ENCODE measurements at regions not wholly inside any gene's neighbourhood (a gene's known extent, or its start where the extent isn't known, plus 50 kb on each side); places are given as distances from the start of the nearest gene placed in this dataset.

DNA sequence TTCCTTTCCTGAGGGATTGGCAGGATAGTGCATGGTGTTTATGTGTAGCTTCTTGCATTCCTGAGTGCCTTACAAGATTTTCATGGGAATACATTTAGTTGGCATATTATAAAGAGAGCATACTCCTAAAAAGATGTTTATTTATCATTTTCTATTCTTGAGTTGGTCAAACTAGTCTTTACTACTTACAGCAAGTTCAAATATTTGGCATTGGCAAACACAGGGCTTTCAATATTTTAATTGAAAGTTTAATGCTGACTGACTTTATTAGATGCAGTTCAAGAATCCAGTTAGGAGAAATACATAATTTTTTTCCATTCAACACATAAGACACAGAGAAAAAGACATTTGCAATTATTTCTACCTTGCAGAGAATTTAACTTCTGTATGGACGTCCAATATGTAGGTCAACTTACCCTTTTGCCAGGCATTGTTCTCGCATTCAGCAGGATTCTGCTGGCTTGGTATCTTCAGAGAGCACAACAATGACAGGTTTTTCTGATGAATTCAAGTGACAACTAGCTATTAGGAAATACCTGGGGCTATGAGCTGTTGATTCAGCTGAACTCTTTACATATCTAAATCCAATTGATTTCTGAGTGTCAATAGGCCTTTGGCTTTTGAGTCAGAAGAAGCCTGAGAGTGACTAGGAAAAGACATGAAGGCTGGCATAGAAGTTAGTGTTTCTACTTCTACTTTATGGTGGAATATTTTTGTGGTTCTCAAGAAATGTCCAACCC lies 129.6 kb downstream of the LURAP1L start:
- ATAC-seq (no peak), DNase-seq (no peak)
- WGBS: 90% methylated on average over 2 of the region's 2 CpGs
- H3K9me3 ChIP-seq (ENCODE audit: control insufficient read depth, low read length): no peaks in the 10 kb centered on the region
- H3K27ac ChIP-seq (ENCODE audit: low read length): no peak overlapping the region
- no peaks in the 10 kb centered on the region for H3K27me3 ChIP-seq (ENCODE audit: control insufficient read depth, insufficient read depth)
- intact Hi-C loops (cut with DNase I): no loop called here
- no peak overlapping the region for H3K4me3 ChIP-seq (ENCODE audit: low read length)
- H3K4me1 ChIP-seq (ENCODE audit: control insufficient read depth, insufficient read depth, low read length): no peaks in the 10 kb centered on the region

DNA sequence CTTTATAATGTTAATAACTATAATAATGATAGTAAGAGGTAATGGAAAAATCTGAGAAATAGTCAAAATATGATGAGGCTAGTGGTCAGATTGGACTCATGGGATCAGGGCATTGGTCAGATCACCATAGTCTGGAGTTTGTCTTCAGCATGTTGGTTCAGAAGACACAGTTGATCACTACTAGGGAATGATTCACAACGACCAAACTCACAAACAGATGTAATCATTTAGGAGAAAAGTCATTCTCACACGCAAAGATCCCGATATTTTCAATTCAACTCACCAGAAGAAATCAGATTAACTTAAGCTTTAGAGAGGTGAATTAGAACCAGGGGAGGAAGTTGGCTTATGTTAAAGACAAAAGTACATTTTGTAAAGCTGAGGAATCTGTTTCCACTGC lies 131.8 kb downstream of the LURAP1L start:
- Histone ChIP-seq H3K27ac (ENCODE audit: low read length) (no peak overlapping the region), H3K27me3 (ENCODE audit: control insufficient read depth, insufficient read depth) (no peaks in the 10 kb centered on the region), H3K9me3 (ENCODE audit: control insufficient read depth, low read length) (no peaks in the 10 kb centered on the region), H3K4me3 (ENCODE audit: low read length) (no peak overlapping the region), H3K4me1 (ENCODE audit: control insufficient read depth, insufficient read depth, low read length) (no peaks in the 10 kb centered on the region)
- 67% methylated on average over 3 of the region's 3 CpGs for WGBS
- intact Hi-C loops (cut with DNase I): no loop called here
- ATAC-seq: no peak
- no peak for DNase-seq

- Histone ChIP-seq H3K4me1 (ENCODE audit: control insufficient read depth, insufficient read depth, low read length) (no peaks in the 10 kb centered on the region), H3K27ac (ENCODE audit: low read length) (no peak overlapping the region), H3K4me3 (ENCODE audit: low read length) (no peak overlapping the region), H3K9me3 (ENCODE audit: control insufficient read depth, low read length) (no peaks in the 10 kb centered on the region), H3K27me3 (ENCODE audit: control insufficient read depth, insufficient read depth) (no peaks in the 10 kb centered on the region)
- 82% methylated on average over 3 of the region's 3 CpGs for WGBS
- ATAC-seq (no peak), DNase-seq (no peak)
- intact Hi-C loops (cut with DNase I): no loop called here
Measured at GRCh38 chr9:12908895-12909294, 134.1 kb downstream of the LURAP1L start.

- no peaks in the 10 kb centered on the region for H3K9me3 ChIP-seq (ENCODE audit: control insufficient read depth, low read length)
- intact Hi-C loops (cut with DNase I): no loop called here
- H3K4me1 ChIP-seq (ENCODE audit: control insufficient read depth, insufficient read depth, low read length): no peaks in the 10 kb centered on the region
- no peak overlapping the region for H3K4me3 ChIP-seq (ENCODE audit: low read length)
- 86% methylated on average over 3 of the region's 3 CpGs for WGBS
- ATAC-seq: no peak
- no peaks in the 10 kb centered on the region for H3K27me3 ChIP-seq (ENCODE audit: control insufficient read depth, insufficient read depth)
- H3K27ac ChIP-seq (ENCODE audit: low read length): no peak overlapping the region
- DNase-seq: no peak
Measured at GRCh38 chr9:12915366-12915954, 140.6 kb downstream of the LURAP1L start.

DNA sequence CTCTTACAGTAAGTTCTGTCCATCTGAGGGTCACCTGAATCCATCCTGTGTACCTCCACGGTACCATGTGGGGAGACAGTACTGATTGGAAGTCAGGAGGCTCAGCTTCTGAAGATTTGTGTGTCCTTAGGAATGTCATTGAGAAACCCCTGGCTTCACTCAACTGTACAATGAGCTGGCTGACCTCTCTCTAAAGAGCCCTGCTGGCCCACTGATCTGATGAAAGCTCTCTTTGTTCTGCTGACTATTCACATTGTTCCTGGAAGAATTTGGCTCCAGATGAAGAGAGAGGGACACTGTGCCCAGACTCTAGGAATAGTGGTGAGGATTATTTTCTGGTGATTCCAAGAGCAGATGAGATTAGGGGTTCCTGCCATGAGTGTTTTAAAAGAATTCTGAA lies 141.2 kb downstream of the LURAP1L start:
- Histone ChIP-seq H3K9me3 (ENCODE audit: control insufficient read depth, low read length) (no peaks in the 10 kb centered on the region), H3K4me1 (ENCODE audit: control insufficient read depth, insufficient read depth, low read length) (no peaks in the 10 kb centered on the region), H3K27ac (ENCODE audit: low read length) (no peak overlapping the region), H3K4me3 (ENCODE audit: low read length) (no peak overlapping the region), H3K27me3 (ENCODE audit: control insufficient read depth, insufficient read depth) (no peaks in the 10 kb centered on the region)
- intact Hi-C loops (cut with DNase I): no loop called here
- 66% methylated on average over 1 of the region's 1 CpG for WGBS
- ATAC-seq (peak in 1 of 2 donors; percentile 34), DNase-seq (no peak)

DNA sequence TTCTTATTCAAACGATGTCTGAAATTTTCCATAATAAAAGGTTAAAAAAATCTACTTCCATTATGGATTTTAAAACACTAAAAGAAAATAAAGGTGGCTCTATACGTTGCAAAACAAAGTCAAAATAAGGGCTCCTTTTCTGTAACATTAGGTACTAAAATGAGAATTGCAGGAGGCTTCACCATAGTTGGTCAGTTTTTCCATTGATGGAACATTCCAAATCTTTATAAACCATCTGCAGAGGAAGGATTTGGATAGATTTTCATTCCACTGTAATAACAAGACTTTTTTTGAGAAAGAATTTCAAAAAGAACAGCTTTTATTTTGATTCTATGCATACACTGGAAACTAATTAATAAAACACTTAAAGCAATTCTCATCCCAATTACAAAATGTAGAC lies 145.6 kb downstream of the LURAP1L start:
- no peaks in the 10 kb centered on the region for H3K27me3 ChIP-seq (ENCODE audit: control insufficient read depth, insufficient read depth)
- no peak for DNase-seq
- no peak for ATAC-seq
- no peak overlapping the region for H3K27ac ChIP-seq (ENCODE audit: low read length)
- H3K4me3 ChIP-seq (ENCODE audit: low read length): no peak overlapping the region
- no peaks in the 10 kb centered on the region for H3K9me3 ChIP-seq (ENCODE audit: control insufficient read depth, low read length)
- intact Hi-C loops (cut with DNase I): no loop called here
- H3K4me1 ChIP-seq (ENCODE audit: control insufficient read depth, insufficient read depth, low read length): peaks cover 3% of the 10 kb centered on the region
- WGBS: 74% methylated on average over 2 of the region's 2 CpGs

DNA sequence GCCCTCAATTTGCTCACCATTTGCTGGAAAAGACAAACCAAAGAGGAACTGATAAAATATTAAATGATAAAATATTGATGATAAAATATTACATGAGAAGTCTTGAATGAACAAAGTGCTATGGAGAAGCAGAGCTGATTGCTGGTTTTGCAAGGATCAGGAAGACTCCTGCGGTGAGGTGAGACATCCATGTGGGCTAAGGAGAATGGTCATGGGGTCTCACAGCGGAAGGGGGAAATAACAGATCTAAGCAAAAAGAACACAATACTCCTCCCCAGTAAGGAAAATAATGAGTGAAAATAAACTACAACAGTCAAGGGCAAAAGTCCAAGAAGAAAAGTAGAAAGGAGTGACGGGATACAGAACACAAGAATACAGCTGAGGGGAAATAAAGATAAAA lies 146.8 kb downstream of the LURAP1L start:
- ATAC-seq (no peak), DNase-seq (no peak)
- no peaks in the 10 kb centered on the region for H3K27me3 ChIP-seq (ENCODE audit: control insufficient read depth, insufficient read depth)
- no peaks in the 10 kb centered on the region for H3K9me3 ChIP-seq (ENCODE audit: control insufficient read depth, low read length)
- 84% methylated on average over 3 of the region's 3 CpGs for WGBS
- peaks cover 3% of the 10 kb centered on the region for H3K4me1 ChIP-seq (ENCODE audit: control insufficient read depth, insufficient read depth, low read length)
- no peak overlapping the region for H3K4me3 ChIP-seq (ENCODE audit: low read length)
- no peak overlapping the region for H3K27ac ChIP-seq (ENCODE audit: low read length)
- intact Hi-C loops (cut with DNase I): no loop called here

- Histone ChIP-seq H3K9me3 (ENCODE audit: control insufficient read depth, low read length) (no peaks in the 10 kb centered on the region), H3K4me3 (ENCODE audit: low read length) (no peak overlapping the region), H3K27ac (ENCODE audit: low read length) (no peak overlapping the region), H3K4me1 (ENCODE audit: control insufficient read depth, insufficient read depth, low read length) (peaks cover 3% of the 10 kb centered on the region), H3K27me3 (ENCODE audit: control insufficient read depth, insufficient read depth) (no peaks in the 10 kb centered on the region)
- ATAC-seq: no peak
- WGBS: 57% methylated on average over 4 of the region's 4 CpGs
- no peak for DNase-seq
- intact Hi-C loops (cut with DNase I): no loop called here
Measured at GRCh38 chr9:12922224-12922866, 147.5 kb downstream of the LURAP1L start.

DNA sequence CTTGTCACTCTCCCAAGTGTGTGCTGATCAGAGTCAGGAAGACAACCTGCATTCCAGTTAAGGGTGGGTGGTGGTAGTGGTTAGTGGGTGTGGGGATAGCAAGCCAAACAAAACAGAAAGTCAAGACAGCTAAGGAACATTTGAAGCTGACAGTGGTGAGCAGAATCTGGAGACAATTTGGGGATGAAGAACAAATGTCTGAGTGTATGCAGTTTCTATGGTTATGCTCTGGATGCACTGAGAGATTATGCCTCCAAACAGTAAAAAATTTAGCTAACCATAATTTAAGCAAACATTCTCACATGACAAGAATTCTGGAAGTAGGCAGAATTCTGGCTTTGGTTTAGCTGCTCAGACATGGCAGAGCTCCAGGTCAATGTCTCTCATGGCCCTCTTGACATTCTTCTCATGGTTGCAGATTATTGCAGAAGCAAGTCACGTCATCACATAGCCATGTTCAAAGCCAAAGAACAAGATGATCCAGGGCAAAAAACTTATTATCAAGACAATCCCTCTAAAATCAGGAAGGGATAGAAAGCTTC lies 148.7 kb downstream of the LURAP1L start:
- peak overlapping the region; percentile 9 for H3K27ac ChIP-seq (ENCODE audit: low read length)
- intact Hi-C loops (cut with DNase I): no loop called here

GRCh38 chr9:12930906-12931305 lies 156.1 kb downstream of the LURAP1L start:
- whole genome bisulfite sequencing: 51% methylated on average over 4 of the region's 4 CpGs
- ATAC-seq: no peak
- H3K27me3 ChIP-seq (ENCODE audit: control insufficient read depth, insufficient read depth): no peaks in the 10 kb centered on the region
- no peaks in the 10 kb centered on the region for H3K4me1 ChIP-seq (ENCODE audit: control insufficient read depth, insufficient read depth, low read length)
- intact Hi-C loops (cut with DNase I): loop anchor here in 1 of 4 donors (10.0 kb wide), 1 partner anchor 46 kb away; no protein-coding TSS in a partner anchor
- H3K27ac ChIP-seq (ENCODE audit: low read length): no peak overlapping the region
- no peak for DNase-seq
- no peaks in the 10 kb centered on the region for H3K9me3 ChIP-seq (ENCODE audit: control insufficient read depth, low read length)
- no peak overlapping the region for H3K4me3 ChIP-seq (ENCODE audit: low read length)

More for the DNA sequence above, 148.7 kb downstream of the LURAP1L start:
- peaks cover 3% of the 10 kb centered on the region for H3K4me1 ChIP-seq (ENCODE audit: control insufficient read depth, insufficient read depth, low read length)
- 22% methylated on average over 1 of the region's 1 CpG for WGBS
- H3K9me3 ChIP-seq (ENCODE audit: control insufficient read depth, low read length): no peaks in the 10 kb centered on the region
- H3K4me3 ChIP-seq (ENCODE audit: low read length): no peak overlapping the region
- DNase-seq: peak; percentile 38 to 54 (median 45)
- ATAC-seq: peak; percentile 84 to 90
- H3K27me3 ChIP-seq (ENCODE audit: control insufficient read depth, insufficient read depth): no peaks in the 10 kb centered on the region

DNA sequence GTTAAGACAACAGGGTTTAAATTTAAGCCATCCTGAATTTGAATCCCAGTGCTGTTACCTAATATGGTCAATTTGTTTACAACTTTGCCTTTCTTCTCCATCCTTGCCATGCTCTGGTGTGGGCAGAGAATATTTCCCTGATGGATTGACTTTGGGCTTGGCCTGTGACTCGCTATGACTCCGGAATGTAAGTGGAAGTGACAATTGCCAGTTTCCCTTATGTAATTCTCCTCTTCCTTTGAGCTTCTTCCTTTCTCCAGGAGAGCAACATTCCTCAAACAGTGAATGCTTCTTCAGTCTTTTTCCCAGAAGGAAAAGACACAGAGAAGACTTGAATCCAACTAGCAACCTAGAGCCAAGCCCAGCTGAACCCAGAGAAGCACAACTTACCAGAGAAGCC lies 159.1 kb downstream of the LURAP1L start:
- intact Hi-C loops (cut with DNase I): loop anchor here in 1 of 4 donors (10.0 kb wide), 1 partner anchor 49 kb away; no protein-coding TSS in a partner anchor
- no peak overlapping the region for H3K4me3 ChIP-seq (ENCODE audit: low read length)
- DNase-seq: no peak
- no peak overlapping the region for H3K27ac ChIP-seq (ENCODE audit: low read length)
- 56% methylated on average over 2 of the region's 2 CpGs for WGBS
- H3K27me3 ChIP-seq (ENCODE audit: control insufficient read depth, insufficient read depth): no peaks in the 10 kb centered on the region
- H3K4me1 ChIP-seq (ENCODE audit: control insufficient read depth, insufficient read depth, low read length): no peaks in the 10 kb centered on the region
- ATAC-seq: no peak
- H3K9me3 ChIP-seq (ENCODE audit: control insufficient read depth, low read length): no peaks in the 10 kb centered on the region

Data from right cardiac atrium (tissue), 5 donors.